ENCODE measurements at regions not wholly inside any gene's neighbourhood (a gene's known extent, or its start where the extent isn't known, plus 50 kb on each side); places are given as distances from the start of the nearest gene placed in this dataset.

GRCh38 chr17:34832376-34832775, 128.9 kb downstream of the CCT6B start:
- H3K27ac ChIP-seq = no peak overlapping the region
- H3K4me3 ChIP-seq (replicated peaks in 1 of 3) = no peak overlapping the region
- WGBS, 2 donors = 49 to 56% methylated on average over 4 of the region's 4 CpGs
- no peaks in the 10 kb centered on the region for H3K27me3 ChIP-seq
- H3K36me3 ChIP-seq = no peaks in the 10 kb centered on the region
- H3K4me1 ChIP-seq = no peaks in the 10 kb centered on the region
- intact Hi-C loops (cut with DNase I) = no loop called here
- no peak for DNase-seq
- no peak for TF ChIP-seq CTCF (IDR thresholded peaks at IDR 0.05)
- TF ChIP-seq POLR2A (IDR thresholded peaks at IDR 0.05) = no peak
- H3K9me3 ChIP-seq = no peaks in the 10 kb centered on the region

- WGBS, 2 donors = 59 to 61% methylated on average over 3 of the region's 3 CpGs
- DNase-seq = no peak
- no peak overlapping the region for H3K27ac ChIP-seq
- TF ChIP-seq POLR2A (IDR thresholded peaks at IDR 0.05) (no peak), CTCF (IDR thresholded peaks at IDR 0.05) (no peak)
- no peaks in the 10 kb centered on the region for H3K36me3 ChIP-seq
- no peaks in the 10 kb centered on the region for H3K4me1 ChIP-seq
- intact Hi-C loops (cut with DNase I) = no loop called here
- H3K4me3 ChIP-seq (replicated peaks in 1 of 3) = no peak overlapping the region
- no peaks in the 10 kb centered on the region for H3K9me3 ChIP-seq
- H3K27me3 ChIP-seq = no peaks in the 10 kb centered on the region
These were observed 134.3 kb downstream of the CCT6B start for GRCh38 chr17:34827008-34827407.

GRCh38 chr17:34826332-34826731, 134.9 kb downstream of the CCT6B start:
- TF ChIP-seq CTCF (IDR thresholded peaks at IDR 0.05) = no peak
- no peak for TF ChIP-seq POLR2A (IDR thresholded peaks at IDR 0.05)
- no peak overlapping the region for H3K4me3 ChIP-seq (replicated peaks in 1 of 3)

GRCh38 chr17:34825884-34826283, 135.4 kb downstream of the CCT6B start:
- no peak for DNase-seq
- Histone ChIP-seq H3K27ac (no peak overlapping the region), H3K4me1 (no peaks in the 10 kb centered on the region), H3K27me3 (no peaks in the 10 kb centered on the region), H3K9me3 (no peaks in the 10 kb centered on the region), H3K36me3 (no peaks in the 10 kb centered on the region), H3K4me3 (replicated peaks in 1 of 3) (no peak overlapping the region)
- intact Hi-C loops (cut with DNase I) = no loop called here
- 83 to 88% methylated on average over 6 of the region's 6 CpGs for whole genome bisulfite sequencing, 2 donors
- TF ChIP-seq CTCF (IDR thresholded peaks at IDR 0.05) = no peak
- TF ChIP-seq POLR2A (IDR thresholded peaks at IDR 0.05) = no peak

More at GRCh38 chr17:34826332-34826731, 134.9 kb downstream of the CCT6B start:
- no peak for DNase-seq
- H3K27me3 ChIP-seq = no peaks in the 10 kb centered on the region
- H3K27ac ChIP-seq = no peak overlapping the region
- no peaks in the 10 kb centered on the region for H3K4me1 ChIP-seq
- WGBS, 2 donors = 39 to 62% methylated on average over 3 of the region's 4 CpGs
- no peaks in the 10 kb centered on the region for H3K9me3 ChIP-seq
- H3K36me3 ChIP-seq = no peaks in the 10 kb centered on the region
- intact Hi-C loops (cut with DNase I) = no loop called here

- TF ChIP-seq POLR2A (IDR thresholded peaks at IDR 0.05) (no peak), CTCF (IDR thresholded peaks at IDR 0.05) (no peak)
- Histone ChIP-seq H3K9me3 (no peaks in the 10 kb centered on the region), H3K4me3 (replicated peaks in 1 of 3) (no peak overlapping the region), H3K36me3 (no peaks in the 10 kb centered on the region), H3K27me3 (no peaks in the 10 kb centered on the region), H3K27ac (no peak overlapping the region), H3K4me1 (no peaks in the 10 kb centered on the region)
- WGBS, 2 donors = 95% methylated on average over 1 of the region's 1 CpG
- intact Hi-C loops (cut with DNase I) = no loop called here
- DNase-seq = no peak
These were observed 136.2 kb downstream of the CCT6B start for GRCh38 chr17:34825102-34825501.

Data from thyroid gland (tissue), 4 donors.